GM18867 (cell line): ENCODE measurements at regions not wholly inside any gene's neighbourhood (a gene's known extent, or its start where the extent isn't known, plus 50 kb on each side); places are given as distances from the start of the nearest gene placed in this dataset.

Source experiments
- ATAC-seq: cut with Tn5 transposase; IDR thresholded peaks from one replicate; pipeline ENCODE4 v1.9.1; 2021; ENCODE audit warnings: mild to moderate bottlenecking, moderate library complexity; ENCODE audit not compliant: unreplicated experiment

DNA sequence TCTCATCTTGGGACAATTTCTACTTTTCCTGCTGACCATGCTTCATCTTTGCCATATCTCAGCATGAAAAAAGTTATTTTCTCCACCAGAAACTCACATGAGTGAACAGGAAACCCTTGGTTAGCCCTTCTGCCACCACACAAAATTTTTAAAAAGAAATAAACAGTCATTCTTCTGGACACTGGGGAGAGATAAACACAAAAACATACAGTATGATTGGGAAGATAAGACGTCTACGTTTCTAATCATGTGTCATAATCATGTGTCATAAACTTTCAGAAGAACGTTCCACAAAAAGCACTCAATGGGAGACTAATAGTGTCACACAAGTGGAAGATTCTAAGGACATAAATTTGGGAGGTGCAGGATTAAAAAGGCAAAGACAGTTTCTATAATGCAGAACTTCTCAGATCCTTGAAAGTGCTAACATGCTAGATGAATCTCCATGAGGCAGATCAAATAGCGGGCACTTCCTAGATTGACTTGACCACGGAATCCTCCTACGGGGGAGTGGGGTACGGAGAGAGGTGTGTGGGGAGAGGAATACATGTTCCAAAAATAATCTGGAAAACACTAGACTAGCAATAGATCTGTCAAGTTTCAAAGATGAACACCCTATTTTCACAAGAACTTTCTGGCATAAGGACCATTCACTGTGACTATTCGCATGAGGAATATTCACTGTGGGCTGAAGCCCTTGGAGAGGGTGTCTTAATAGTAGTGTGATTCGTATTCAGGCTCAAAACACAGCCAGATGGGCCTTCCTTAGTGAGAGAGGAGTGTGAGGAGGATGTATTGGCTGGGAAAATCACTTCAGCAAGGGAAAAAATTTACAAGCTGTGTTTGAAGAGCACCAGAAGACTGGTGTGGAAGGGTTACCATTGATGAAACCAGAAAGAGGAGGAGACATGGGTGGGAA lies 206.7 kb downstream of the SETD4 start:
- no peak for ATAC-seq

DNA sequence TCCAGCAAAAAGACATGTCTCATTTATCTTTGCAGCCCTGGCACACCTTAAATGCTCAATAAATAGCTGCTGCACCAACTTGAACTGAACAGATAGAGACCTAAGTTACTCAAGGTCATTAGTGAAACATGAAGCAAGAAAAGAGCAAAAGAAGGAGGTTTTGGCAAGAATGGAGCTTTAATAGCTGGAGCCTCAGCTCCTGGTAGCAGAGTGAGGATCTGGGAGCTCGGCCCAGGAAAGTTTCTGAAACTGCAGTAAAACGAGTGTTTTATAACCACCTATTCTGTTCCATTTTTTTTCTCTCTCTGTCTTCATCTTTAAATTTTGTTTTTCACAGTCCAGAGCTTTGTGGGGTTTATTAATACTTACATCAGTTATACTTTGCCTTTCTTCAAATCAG lies 207.5 kb downstream of the SETD4 start:
- ATAC-seq, result no peak

DNA sequence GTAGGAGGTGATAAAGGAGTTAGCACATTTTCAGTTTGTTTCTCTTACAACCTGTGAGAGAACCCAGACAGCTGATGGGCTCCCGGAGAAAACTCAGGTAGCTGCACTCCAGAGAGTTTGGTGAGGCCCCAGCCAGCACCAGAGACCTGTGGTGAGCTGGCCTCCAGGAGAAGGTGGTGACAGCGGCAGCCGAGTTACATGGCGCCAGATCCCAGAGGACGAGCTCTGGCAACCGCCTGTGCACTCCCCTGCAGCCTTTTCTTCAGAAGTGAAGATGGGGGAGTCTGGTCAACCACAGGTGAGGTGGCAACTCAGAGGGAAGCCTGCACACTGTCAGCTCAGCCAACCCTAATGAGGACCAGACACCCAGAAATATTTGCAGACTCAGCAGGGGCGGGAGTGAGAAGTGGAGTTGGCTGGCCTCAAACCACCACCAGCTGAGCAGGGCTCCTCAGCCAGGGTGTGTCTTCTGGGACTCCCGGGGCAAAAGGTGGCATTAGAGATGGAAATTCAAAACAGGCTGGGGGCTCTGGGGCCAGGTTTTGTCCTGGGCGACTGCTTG lies 209.7 kb downstream of the SETD4 start:
- no peak for ATAC-seq

DNA sequence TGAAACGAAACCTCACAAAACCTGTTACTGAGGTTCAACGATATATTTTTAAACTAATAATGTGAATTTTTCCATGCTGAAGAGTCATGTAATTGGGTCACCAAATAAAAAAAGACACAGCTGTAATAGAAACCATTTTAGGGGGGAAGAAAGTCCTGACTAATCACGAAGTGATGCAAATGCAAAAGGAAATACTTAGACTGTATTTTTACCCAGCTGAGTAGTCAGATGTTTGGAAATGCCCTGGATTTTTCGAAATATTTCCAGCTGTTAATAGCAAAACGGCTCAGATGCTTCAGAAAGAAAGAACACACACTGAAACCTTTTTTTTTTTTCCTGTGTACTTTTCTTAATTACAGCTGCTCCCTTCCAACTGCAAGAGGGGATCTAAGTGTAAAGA lies 210.3 kb downstream of the SETD4 start:
- no peak for ATAC-seq

DNA sequence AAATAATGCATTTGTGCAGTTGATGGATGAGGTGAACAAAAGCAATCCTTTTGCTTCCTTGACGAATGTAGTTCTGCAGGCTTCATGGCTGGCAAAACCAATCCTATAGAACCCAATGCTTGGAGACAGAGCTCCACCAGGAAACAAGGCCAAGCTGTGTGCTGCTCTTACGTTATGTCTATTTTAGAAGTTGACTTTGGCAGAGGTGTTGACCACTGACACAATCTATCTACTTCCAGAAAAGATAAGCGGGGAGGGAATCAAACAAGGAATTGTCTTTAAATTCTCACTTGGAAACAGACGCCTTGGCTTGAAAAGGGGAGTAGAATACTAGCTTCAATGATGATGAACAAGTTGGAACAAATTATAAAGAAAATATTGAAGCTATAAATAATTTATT lies 211.2 kb downstream of the SETD4 start:
- ATAC-seq, result no peak

DNA sequence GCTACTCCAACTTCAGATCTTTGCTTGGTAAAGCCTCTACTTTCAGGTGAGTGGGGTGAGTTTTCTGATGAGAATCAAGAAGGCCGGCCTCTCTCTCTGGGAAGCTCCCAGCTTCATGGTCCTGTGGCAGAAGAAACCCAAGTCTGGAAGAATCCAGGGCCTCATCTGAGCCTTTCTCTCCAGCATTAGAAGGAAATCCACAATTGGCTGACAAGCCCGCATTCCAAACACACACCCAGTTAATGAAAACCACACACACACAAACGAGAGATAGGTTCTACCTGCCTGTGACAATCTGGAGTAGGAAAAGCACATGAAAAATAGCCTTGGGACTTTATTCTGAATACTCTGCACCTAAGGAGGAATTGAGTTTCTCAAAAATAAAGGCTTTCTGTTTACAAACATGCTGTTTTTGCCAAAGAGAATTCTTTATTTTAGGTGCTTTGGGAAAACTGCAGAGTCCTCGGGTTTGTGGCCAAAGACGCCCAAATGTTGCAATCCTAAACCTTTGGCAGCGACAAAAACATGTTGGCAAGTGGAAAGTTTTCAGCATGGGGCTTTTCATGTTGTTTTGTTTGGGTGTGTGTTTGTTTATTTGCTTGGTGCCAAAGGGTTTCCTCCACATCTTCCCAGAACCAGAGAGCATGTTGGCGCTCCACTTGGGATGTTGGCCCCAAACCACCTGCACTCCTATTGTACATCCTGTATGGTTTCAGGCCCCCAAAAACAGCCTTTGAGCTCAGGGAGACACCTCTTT lies 216.2 kb downstream of the SETD4 start:
- no peak for ATAC-seq

DNA sequence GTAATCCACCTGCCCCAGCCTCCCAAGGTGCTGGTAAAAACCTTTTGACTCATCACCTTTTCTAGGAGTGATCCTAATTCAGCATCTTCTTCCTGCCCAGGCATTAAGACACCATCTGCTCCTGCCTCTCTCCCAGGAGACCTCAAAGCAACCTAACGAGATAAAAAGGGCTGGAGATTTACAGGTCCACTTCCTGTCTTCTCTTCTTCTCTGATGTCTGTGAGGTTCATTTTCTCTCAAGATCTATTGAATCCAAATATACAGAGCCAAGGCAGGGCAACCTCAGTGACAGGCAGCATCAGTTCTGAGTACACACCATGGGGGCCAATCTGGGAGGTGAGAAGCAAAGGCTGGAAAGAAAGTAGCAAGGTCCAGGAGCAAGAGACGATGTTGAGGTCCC lies 219.4 kb downstream of the SETD4 start:
- ATAC-seq, result no peak

DNA sequence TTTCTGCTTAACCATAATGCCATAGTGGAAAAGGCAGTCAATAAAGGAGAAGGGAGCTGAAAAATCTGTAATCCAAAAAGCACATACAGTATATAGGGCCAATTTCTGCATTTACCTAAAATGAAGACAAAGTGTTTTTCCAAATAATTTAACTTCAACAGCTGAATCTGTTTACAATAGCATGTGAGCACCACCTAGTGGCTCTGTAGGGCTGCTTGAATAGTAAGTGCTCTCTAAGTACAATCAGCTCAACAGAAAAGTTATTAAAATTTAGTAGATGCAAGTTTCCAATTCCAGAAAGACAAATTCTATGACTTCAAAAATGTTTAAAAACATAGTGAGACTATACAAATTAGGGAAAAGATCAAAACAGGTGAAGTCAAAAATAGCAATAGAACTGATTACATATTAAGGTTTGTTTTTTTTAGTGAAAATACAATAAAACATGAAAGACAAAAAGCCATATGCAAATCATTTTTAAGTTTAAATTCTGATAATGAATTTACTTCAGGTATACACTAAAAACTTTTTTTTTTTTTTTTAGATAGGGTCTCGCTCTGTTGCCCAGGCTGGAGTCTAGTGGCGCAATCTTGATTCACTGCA lies 220.0 kb downstream of the SETD4 start:
- ATAC-seq, result no peak

DNA sequence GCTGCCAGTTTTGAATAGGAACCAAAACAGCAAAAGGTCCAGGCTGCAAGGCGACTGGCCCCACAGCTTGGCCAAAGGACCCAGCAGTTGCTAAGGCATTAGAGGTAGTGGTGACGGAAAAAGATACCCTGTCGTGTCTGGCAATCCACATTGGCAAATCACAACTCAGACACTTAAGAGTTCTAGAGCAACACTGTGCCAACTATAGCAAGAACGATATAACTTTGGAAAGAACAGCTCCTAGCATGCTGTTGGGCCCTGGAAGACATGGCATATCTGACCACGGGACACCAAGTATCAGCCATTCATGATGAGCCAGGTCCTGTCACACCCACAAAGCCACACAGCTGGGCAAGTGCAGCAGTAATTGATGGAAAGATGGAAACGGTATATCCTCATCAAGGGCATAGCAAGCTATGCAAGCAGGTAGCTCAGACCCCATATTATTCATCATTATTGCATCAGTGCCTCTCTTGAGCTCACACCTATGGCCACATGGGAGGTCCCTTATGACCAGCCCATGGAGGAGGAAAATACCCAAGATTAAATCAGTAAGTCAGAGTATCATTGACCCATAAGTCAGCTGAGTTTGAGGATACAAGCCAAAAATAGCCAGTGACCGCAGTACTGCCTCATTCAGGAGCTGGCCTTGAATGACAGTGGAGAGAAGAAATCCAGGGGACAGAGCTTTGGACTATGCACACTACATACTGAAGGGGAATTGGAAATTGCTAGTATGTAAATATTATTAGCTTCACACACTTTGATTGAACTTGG lies 221.2 kb downstream of the SETD4 start:
- ATAC-seq, result no peak

DNA sequence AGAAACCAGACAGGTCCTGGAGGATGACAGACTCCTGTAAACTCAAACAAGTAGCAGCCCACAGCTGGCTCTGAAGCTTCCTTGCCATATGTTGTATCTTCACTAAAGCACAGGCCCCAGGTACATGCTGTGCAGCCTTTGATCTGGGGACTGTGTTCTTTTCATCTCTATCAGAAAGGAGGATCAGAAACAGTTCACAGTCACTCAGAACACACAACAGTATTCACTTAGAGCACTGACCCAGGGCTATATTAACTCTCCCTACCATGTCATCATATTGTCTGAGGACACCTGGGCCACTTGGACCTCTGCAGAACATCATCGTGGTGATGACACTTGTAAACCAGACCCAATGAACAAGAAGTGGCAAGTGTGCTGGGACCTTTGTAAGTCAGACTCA lies 222.0 kb downstream of the SETD4 start:
- ATAC-seq, result no peak

DNA sequence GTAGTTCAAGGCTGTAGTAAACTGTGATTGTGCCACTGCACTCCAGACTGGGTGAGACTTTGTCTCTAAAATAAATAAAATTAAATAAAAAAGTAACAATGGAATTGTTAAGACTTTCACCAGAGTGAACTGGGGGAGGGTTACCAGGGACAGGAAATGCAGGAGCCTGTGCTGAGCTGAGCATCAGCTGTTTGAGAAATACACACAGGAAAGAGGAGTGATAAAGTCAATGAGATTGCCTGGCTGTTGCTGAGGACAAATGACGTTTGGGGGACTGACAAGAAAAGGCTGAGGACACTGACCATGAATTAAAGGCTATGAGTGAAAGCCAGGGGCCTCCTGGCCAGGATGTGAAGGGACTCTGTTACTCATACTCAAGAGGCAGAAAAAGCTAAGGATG lies 226.3 kb downstream of the SETD4 start:
- no peak for ATAC-seq

DNA sequence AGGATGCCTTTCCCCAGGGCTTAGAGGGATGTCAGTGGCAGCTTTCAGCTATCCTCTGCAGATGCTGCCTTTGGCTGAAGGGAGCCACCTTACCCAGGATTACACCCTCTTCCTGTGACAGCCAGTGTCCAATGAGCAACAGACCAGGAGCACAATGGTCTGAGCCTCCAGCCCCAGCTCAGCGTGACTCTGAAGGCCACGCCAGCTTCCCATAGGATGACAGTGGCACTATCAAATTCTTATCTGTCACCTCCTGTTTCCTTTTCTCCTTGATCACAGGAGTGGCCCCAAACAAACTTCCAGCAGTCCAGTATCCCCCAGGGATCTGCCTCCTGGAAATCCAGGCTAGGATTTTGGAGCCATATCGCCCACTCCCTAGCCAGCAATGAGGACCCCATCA lies 226.9 kb downstream of the SETD4 start:
- no peak for ATAC-seq

DNA sequence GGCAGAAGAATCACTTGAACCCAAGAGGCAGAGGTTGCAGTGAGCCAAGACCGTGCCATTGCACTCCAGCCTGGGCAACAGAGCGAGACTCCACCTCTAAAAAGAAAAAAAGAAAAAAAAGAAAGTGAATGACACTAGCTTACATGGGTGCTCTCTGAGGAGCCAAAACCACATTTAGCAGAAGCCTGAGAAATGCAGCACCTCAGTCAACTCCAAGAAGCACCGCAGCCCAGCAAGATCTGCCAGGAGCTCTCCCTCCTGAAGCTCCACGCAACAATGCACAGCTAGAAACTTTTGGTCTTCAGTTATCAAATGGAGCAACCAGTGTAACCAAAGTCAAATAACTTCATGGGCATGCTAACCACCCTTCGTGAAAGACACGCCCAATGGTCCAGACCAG lies 229.1 kb downstream of the SETD4 start:
- no peak for ATAC-seq

DNA sequence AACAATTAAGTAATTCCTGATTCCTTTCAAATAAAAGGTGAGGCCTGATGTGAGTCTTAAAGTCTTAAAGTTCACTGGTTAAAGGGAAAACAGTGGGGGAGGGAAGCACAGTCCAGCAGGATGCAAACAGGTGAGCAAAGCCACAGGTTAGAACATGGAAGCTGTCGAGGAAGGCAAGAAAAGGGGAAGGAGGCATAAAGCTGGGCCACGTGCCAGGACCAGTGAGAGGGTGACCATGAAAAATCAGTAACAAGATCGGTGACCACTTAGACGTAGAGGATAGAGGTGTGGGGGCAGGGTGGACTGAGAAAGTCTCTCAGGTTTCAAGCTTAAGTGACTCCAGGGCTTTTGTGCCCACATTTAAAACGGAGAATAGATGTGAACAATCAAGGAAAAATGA lies 231.3 kb downstream of the SETD4 start:
- no peak for ATAC-seq

DNA sequence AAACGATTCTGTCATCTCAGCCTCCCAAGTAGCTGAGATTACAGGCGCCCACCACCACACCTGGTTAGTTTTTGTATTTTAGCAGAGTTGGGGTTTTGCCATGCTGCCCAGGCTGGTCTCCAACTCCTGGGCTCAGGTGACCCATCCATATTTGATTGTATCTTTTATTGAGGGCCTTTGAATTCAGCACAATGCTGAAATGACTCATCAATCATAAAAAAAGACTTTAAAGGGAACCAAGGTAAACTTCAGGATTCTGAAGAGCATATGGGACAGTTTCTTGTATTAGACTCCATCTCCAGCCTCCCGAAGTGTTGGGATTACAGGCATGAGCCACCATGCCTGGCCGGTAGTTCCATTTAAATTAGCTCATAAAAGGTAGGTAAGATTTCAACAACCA lies 232.2 kb downstream of the SETD4 start:
- ATAC-seq, result no peak

DNA sequence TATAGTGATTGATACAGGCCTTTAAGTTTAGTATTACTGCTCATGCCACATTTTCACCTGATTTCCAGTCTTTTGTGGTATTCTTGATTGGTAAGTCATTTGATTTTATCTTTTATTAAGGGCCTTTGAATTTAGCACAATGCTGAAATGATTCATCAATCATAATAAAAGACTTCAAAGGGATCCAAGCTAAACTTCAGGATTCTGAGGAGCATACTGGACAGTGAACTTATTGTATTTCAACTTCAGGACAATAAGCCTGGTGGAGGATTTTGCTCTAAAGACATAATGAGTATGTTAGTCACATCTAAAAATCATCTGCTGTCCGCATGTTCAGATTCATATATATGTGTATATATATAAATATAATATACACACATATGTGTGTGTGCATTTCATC lies 233.3 kb downstream of the SETD4 start:
- no peak for ATAC-seq

DNA sequence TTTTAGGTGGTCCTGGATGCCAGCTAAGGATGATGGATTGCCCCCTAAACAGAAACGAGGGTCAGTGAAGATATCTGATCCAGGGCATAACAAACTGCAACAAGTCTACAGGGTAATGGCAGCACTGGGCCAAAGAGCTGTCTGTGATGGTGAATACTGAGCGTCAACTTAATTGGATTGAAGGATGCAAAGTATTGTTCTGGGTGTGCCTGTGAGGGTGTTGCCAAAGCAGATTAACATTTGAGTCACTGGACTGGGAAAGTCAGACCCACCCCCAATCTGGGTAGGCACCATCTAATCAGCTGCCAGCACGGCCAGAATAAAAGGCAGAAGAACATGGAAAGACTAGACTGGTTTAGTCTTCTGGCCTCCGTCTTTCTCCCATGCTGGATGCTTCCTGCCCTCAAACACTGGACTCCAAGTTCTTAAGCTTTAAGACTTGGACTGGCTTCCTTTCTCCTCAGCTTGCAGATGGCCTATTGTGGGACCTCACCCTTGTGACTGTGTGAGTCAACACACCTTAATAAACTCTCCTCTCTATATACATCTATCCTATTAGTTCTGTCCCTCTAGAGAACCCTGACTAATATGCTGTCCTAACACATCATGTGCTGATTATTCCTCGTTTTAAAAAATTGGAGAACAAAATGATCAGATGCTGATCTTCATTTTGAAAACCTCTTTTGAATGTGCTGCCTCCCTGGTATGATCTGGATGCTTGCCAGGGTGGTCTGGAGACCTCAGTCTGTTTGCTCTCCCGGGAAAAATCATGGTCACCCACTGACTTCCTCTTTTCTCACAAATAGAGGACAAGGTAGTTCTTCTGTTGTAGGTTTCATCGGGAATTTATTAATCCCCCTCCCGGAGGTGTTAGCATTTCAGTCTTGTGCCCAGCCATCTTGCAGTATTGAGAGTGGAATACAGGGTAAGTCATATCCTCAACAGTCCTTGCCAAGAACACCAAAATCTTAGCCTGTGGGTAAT lies 234.7 kb downstream of the SETD4 start:
- ATAC-seq, result no peak

DNA sequence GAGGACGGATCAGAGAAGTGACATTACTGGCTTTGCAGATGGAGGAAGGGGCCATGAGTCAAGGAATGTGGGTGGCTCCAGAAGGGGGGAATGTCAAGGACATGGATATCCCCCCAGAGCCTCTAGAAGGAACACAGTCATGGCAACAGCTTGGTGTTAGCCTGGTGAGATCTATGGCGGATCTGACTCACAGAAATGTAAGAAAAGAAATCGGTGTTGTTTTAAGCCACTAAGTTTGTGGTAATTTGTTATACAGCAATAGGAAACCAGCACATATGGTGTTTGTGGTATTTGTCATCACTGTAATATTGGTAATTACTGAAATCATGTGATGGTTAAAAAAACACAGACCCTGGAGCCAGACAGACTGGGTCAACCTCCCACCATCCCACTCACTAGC lies 236.2 kb downstream of the SETD4 start:
- ATAC-seq, result no peak

DNA sequence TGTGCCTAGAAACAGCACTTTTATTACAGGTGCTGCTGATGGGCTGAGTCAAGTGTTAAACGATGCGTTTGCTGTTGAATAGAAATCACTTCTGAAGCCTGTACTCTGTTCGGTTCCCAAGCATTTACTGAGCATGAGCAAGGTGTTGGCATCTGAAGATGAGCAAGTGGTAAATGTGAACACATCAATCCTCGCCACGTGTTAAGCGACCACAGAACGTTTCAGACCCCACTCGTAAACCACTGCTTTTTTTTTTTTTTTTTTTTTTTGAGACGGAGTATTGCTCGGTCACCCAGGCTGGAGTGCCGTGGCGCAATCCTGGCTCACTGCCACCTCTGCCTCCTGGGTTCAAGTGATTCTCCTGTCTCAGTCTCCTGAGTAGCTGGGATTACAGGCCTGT lies 241.2 kb downstream of the SETD4 start:
- no peak for ATAC-seq

DNA sequence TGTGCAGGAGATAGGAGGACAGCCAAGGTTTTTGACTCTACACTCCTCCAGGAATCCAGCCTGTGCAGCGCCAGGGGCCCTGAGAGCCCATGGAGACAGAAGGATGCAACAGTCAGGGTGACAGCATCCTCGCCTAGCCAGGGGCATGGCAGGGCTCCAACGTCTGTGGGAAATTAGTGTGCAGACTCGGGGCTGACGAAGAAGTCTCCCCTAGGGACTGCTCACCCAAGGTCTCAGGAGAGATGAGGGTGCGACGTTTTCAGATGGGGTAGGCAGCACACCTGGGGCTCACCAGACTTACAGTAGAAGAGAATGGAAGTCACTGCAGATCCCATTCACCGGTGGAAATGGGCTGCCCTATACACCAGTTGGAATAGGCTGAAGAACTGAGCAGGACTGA lies 241.7 kb downstream of the SETD4 start:
- no peak for ATAC-seq
